GM18951 (cell line): ENCODE measurements at regions not wholly inside any gene's neighbourhood (a gene's known extent, or its start where the extent isn't known, plus 50 kb on each side); places are given as distances from the start of the nearest gene placed in this dataset.

Experiments used
- POLR2A ChIP-seq: IDR thresholded peaks from 4 replicates; pipeline ENCODE4 v1.6.1; 2011; ENCODE audit warnings: mild to moderate bottlenecking; ENCODE audit not compliant: insufficient read length, insufficient read depth; ENCODE audit errors: extremely low read depth
- in situ Hi-C: fragments of 300-500 bp; cut with MboI; formaldehyde crosslinking; loops from one replicate; pipeline ENCODE4 v1.12.0; 2022; ENCODE audit warnings: low sequenced_read_pairs, mixed read lengths, inconsistent platforms; ENCODE audit not compliant: unreplicated experiment

GRCh38 chr16:87066133-87067002, 250.8 kb downstream of the C16orf95 start:
- TF ChIP-seq POLR2A: no peak
- in situ Hi-C loops: loop anchor here (10.0 kb wide), 1 partner anchor 502 kb away; the partner anchor contains the start of gene FOXC2

- in situ Hi-C loops: loop anchor here (10.0 kb wide), 1 partner anchor 502 kb away; the partner anchor contains the start of gene FOXC2
- no peak for TF ChIP-seq POLR2A
These were observed 250.1 kb downstream of the C16orf95 start for GRCh38 chr16:87067003-87067556.

- in situ Hi-C loops: loop anchor here (10.0 kb wide), 1 partner anchor 503 kb away; the partner anchor contains the start of gene FOXC2
- no peak for TF ChIP-seq POLR2A
These were observed 249.1 kb downstream of the C16orf95 start for GRCh38 chr16:87067836-87068761.

GRCh38 chr16:87068762-87069150, 248.4 kb downstream of the C16orf95 start:
- in situ Hi-C loops: loop anchor here (10.0 kb wide), 1 partner anchor 504 kb away; the partner anchor contains the start of gene FOXC2
- no peak for TF ChIP-seq POLR2A

- no peak for TF ChIP-seq POLR2A
- in situ Hi-C loops: no loop called here
These were observed 246.5 kb downstream of the C16orf95 start for GRCh38 chr16:87070657-87071056.

- no peak for TF ChIP-seq POLR2A
- in situ Hi-C loops: no loop called here
These were observed 245.1 kb downstream of the C16orf95 start for GRCh38 chr16:87072101-87072500.

- TF ChIP-seq POLR2A: no peak
- in situ Hi-C loops: no loop called here
These were observed 242.4 kb downstream of the C16orf95 start for GRCh38 chr16:87074641-87075318.

- no peak for TF ChIP-seq POLR2A
- in situ Hi-C loops: no loop called here
These were observed 241.8 kb downstream of the C16orf95 start for GRCh38 chr16:87075319-87075860.

GRCh38 chr16:87076331-87076949, 240.8 kb downstream of the C16orf95 start:
- no peak for TF ChIP-seq POLR2A
- in situ Hi-C loops: no loop called here

GRCh38 chr16:87076950-87077749, 240.0 kb downstream of the C16orf95 start:
- TF ChIP-seq POLR2A: no peak
- in situ Hi-C loops: no loop called here

- TF ChIP-seq POLR2A: no peak
- in situ Hi-C loops: no loop called here
These were observed 239.5 kb downstream of the C16orf95 start for GRCh38 chr16:87077750-87078127.
